Endothelial cell of umbilical vein (primary cell): ENCODE measurements at regions not wholly inside any gene's neighbourhood (a gene's known extent, or its start where the extent isn't known, plus 50 kb on each side); places are given as distances from the start of the nearest gene placed in this dataset.

Experiments
- CTCF ChIP-seq, 2 donors: IDR thresholded peaks; 1 replicate in 1 of 2; 2 replicates in 1 of 2; pipeline ENCODE4 v1.5.1; 2011; ENCODE audit warnings: low read length in 2 of 2, mild to moderate bottlenecking in 2 of 2, moderate library complexity in 2 of 2, control low read depth in 1 of 2, inconsistent platforms in 1 of 2, low read depth in 1 of 2; ENCODE audit not compliant: insufficient read depth in 1 of 2; ENCODE audit errors: extremely low read depth in 1 of 2
- EZH2 ChIP-seq: IDR thresholded peaks from 2 replicates; pipeline ENCODE4 v1.6.1; 2012; ENCODE audit warnings: borderline replicate concordance, low read depth, mild to moderate bottlenecking, moderate library complexity, low read length, inconsistent platforms; ENCODE audit not compliant: severe bottlenecking
- GATA2 ChIP-seq: IDR thresholded peaks from 2 replicates; pipeline ENCODE4 v1.7.0; 2011; ENCODE audit warnings: low read depth, mild to moderate bottlenecking, moderate library complexity, mixed read lengths, low read length; ENCODE audit not compliant: insufficient read length, insufficient read depth
- JUN ChIP-seq: IDR thresholded peaks from 2 replicates; pipeline ENCODE4 v1.6.1; 2011; ENCODE audit warnings: borderline replicate concordance, low read depth; ENCODE audit not compliant: insufficient read length, insufficient read depth
- MAX ChIP-seq: IDR thresholded peaks from 2 replicates; pipeline ENCODE4 v1.6.1; 2011; ENCODE audit not compliant: insufficient read depth, insufficient read length
- POLR2A ChIP-seq: IDR thresholded peaks from 2 replicates; pipeline ENCODE4 v1.6.1; 2012; ENCODE audit warnings: low read depth, mild to moderate bottlenecking, control low read depth, low read length
- POLR2AphosphoS5 ChIP-seq: IDR thresholded peaks from 2 replicates; pipeline ENCODE4 v1.6.1; 2012; ENCODE audit warnings: low read depth, mild to moderate bottlenecking, control low read depth, low read length, moderate library complexity; ENCODE audit not compliant: insufficient read depth

GRCh38 chr7:45434167-45434784, 139.9 kb upstream of the ADCY1 start:
- TF ChIP-seq JUN (no peak), CTCF (IDR thresholded peaks at IDR 0.05; ENCODE audit: extremely low read depth in 1 of 2, insufficient read depth in 1 of 2, low read depth in 1 of 2, low read length in 2 of 2) (no peak), POLR2A (no peak), GATA2 (no peak), POLR2AphosphoS5 (no peak), EZH2 (no peak), MAX (no peak)
